GM18498 (cell line): ENCODE measurements at regions not wholly inside any gene's neighbourhood (a gene's known extent, or its start where the extent isn't known, plus 50 kb on each side); places are given as distances from the start of the nearest gene placed in this dataset.
"Not testable (repeated sequence)": the region's sequence is repeated elsewhere in the genome, so short reads cannot be mapped to it uniquely, and the experiment has no call there.

Experiments
- ATAC-seq: cut with Tn5 transposase; IDR thresholded peaks from one replicate; pipeline ENCODE4 v1.9.1; 2021; ENCODE audit warnings: mild to moderate bottlenecking, moderate library complexity; ENCODE audit not compliant: unreplicated experiment

GRCh38 chr13:104967836-104968630 is 1567.4 kb downstream of the EFNB2 start:
- ATAC-seq, result no peak

DNA sequence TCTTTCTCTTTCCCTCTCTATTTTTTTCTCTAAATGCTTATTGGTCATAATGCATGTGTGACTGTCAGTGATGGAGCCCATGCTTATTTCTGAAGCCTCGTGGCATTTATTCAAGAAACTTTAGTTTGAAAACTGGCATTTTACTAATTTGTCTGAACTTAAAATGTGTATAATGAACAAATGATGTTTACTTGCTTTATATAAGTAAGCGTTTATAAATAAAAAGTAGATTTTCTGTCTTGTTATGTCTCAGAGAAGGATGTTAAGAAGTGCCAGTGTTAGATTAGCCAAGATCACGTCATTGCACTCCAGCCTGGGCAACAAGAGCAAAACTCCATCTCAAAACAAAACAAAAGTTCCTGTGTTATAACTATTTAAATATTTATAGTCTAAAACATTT is 1568.1 kb downstream of the EFNB2 start:
- no peak for ATAC-seq

DNA sequence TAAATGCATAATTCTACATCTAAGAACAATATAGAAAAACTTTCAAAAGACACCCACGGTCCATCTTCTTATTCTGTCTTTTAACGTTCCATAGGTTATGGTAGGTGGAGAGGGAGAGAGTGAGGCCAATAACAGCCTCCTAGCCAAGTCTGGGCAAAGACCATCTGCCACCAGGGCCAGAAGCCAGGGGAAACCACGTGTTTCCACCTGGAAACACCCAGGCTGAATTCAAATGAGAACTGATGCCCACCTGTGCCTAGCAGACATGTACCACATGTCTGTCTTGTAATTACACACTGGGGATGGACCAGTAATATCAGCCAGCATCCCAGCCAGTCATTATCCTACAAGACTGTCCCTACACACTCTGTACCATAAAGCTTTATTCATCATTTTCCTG is 1573.1 kb downstream of the EFNB2 start:
- no peak for ATAC-seq

GRCh38 chr13:104961246-104961645 is 1574.2 kb downstream of the EFNB2 start:
- ATAC-seq, result no peak

DNA sequence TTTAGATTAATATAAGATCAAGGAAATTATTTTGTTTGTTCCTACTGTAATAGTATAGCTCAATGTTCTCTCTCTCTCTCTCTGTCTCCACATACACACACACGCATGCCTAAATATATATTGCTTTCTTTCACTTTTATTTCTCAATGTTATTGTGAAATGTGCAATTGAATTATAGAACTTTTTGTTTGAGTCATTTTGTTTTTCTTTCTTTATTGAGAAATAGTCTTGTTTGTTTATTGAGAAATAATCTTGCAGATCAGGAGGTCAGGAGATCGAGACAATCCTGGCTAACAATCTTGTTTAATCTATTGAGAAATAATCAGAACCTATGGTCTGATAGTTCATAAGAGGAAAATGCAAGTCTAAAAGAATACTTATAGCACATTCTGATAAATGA is 1581.3 kb downstream of the EFNB2 start:
- no peak for ATAC-seq

GRCh38 chr13:104953588-104953987 is 1581.9 kb downstream of the EFNB2 start:
- no peak for ATAC-seq

DNA sequence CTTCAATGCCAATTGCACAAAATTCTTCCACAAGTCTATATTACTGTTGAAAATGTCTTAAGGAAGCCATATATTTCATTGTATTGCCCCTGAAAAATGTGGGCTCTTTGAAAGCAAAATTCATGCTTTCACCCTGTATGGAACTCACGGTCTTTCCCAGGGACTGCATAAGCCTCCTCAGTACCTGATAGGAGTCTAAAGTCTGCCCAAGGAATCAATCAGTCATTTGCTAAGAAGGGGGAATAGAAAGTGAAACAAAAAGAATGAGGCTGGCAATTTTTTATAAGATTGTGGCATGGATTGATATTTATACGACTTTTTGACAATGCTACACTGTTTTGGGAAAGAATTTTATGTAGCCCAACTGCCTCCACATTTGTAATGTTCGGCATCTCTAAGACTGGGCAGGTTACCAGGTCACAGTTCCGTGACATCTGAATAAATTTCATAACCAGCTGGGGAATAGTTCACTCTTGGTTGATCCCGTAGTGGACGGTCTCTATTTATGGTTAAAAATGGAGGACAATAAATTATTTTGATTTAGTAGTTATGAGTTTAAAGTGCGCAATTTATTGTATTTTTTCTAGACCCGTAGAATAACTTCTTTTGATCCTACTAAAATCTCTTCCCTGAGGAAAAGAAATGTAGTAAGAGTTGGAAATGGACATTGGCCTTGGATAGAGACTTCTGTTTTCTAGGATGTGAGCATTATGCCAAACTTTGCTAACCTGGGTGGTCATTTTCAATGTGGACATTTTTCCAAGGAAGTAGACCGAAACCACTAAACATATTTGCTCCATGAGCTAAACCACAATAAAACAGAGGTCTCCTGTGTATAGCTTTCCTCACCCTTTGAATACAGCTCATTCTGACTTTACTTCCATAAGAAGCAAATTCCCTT is 1585.4 kb downstream of the EFNB2 start:
- ATAC-seq, result no peak

- no peak for ATAC-seq
These were observed 1591.3 kb downstream of the EFNB2 start for GRCh38 chr13:104944176-104944575.

DNA sequence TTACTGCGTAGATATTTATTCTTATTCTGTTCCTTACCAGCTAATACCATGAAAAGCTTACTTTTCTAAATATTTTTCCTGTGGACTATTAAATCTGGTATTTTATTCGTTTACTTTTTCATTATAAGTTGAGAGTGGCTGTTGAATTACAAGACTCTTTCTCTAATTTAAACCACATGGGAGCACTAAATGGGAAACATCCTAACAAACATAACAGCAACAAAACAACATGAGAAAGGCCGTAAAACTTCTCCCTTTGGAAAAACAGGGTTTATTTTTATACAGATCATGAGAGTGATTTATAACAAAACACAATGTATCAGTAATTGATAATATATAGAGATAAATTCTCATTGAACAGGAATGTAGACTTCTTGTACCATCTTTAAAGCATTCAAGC is 1592.1 kb downstream of the EFNB2 start:
- ATAC-seq, result no peak

GRCh38 chr13:104937881-104938280 is 1597.6 kb downstream of the EFNB2 start:
- no peak for ATAC-seq

GRCh38 chr13:104936304-104936703 is 1599.2 kb downstream of the EFNB2 start:
- ATAC-seq, result no peak

GRCh38 chr13:104920513-104920912 is 1614.9 kb downstream of the EFNB2 start:
- not testable (repeated sequence) for ATAC-seq

DNA sequence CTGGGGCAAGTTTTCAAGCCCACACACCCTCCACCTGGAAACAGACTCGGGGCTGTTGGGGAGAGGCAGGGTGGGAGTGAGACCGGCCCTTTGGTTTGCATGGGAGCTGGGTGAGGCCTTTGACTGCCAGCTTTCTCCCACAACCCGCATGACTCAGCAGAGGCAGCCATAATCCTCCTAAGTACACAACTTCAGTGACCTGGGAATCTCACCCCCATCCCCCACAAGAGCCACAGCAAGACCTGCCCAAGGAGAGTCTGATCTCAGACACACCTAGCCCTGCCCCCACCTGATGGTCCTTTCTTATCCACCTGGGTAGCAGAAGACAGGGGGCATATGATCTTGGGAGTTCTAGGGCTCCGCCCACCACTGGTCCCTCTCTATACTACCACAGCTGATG is 1615.4 kb downstream of the EFNB2 start:
- ATAC-seq, result no peak

GRCh38 chr13:104900191-104900817 is 1635.2 kb downstream of the EFNB2 start:
- ATAC-seq, result no peak

DNA sequence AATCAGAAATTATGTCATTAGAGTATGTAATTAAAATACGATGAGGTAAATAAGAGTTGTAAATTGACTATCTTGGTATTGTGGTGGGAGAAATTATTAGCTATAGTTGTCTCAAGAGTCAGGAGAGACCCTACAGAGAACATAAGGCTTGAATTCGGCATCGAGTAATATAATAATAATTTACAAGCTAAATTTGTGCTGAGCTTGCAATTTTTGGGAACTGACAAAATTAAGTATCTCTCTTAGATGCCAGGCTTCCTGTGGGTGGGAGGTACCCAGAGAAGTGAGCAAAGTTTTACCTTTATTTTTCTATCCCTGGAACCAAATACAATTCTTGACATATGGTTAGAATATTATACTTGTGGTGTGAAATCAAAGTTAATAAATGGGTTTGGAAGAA is 1637.0 kb downstream of the EFNB2 start:
- no peak for ATAC-seq

GRCh38 chr13:104895521-104895920 is 1639.9 kb downstream of the EFNB2 start:
- no peak for ATAC-seq

DNA sequence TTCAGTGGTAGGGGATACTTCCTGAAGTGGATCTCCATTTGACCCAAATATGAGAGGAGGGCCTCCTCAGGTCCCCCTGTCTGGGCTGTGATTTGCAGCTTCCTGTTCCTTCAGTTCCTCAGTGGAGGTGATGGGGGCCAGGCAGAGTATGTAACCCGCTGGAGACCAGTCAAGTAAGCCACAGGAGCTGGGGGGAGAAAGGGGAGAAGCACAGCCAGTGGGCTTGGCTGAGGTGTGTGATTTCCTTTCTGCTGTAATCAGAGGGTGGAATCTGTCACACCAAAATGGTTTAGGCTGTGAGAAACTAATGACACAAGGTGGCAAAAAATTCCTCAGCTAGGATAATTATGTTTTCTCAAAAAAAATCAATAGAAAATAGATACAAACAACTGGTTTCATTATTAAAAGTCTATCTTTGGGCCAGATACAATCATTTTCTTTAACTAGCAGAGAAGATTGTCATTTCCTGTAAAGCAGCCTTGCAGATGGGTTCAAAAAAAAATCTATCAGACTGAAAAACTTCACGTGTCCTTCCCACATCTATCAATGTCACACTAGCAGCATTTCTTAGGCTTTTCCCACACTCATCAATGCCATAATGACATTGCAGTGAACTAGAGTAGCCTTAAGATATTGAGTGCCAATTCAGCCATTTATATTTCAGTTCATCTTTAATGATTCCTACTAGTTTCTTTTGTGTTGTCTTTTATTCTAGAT is 1660.3 kb downstream of the EFNB2 start:
- no peak for ATAC-seq

DNA sequence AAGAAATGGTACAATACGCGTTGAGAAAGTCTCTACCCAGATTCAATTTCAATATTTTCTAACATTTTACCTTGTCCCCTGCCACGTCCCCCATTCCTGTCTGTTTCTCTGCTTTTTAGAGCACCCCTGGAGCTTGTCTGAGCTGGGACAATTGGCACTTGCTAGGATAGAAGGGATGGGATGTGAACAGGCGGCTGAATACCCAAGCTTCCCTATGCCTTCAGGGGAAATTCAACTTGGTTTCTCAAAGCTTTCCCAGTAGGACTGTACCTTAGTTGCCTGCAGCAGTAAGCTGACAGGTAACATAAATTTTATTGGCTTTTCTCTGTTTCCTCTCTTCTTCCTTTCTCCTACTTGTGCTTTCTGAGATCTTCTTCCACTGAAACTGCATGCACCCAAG is 1663.3 kb downstream of the EFNB2 start:
- ATAC-seq, result no peak

DNA sequence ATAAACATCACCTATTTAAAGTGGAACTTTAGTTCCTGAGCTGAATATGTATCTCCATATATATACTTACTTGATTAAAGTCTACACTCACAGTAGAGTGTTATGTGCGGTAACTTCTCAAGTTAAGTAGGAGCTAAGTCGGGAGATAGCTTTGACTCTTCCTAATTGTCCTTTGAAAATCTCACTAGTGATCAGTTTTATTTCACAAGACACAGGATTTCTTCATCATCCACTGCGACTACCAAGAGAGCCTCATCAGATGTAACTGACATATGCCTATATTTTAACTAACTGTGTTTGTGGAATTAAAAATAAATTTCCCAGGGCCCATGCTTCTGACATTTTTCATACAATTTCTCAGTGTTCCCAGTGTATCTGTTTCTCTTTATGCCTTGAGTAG is 1664.0 kb downstream of the EFNB2 start:
- ATAC-seq, result no peak

DNA sequence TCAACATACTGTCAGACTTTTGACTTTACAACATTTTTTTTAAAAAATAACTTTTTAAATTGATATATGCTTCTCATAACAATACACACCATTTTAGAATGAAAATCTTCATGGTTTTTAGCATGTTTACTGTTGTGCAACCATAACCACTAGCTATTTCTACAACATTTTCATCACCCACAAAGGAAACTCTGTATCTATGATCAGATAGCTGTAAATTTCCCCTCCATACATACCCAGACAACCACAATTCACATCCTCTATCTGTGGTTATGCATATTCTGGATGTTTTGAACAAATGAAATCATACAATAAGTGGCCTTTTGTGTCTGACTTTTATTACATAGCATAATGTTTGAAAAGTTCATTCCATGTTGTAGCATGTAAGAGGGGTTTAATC is 1666.0 kb downstream of the EFNB2 start:
- ATAC-seq, result no peak

GRCh38 chr13:104868806-104869205 is 1666.7 kb downstream of the EFNB2 start:
- no peak for ATAC-seq
